SK-N-SH (cell line): ENCODE measurements at regions not wholly inside any gene's neighbourhood (a gene's known extent, or its start where the extent isn't known, plus 50 kb on each side); places are given as distances from the start of the nearest gene placed in this dataset.

Experiments used
- CTCF ChIA-PET: fragments of 300-600, 350-600 bp; formaldehyde crosslinking; extraction: SDS; loops from one replicate; lab custom pipeline; 2021; lab: Yijun Ruan, JAX
- POLR2A ChIA-PET: fragments of 350-600 bp; sonication (Branson Sonifier 250); formaldehyde crosslinking; extraction: SDS; loops from one replicate; lab custom pipeline; 2020; ENCODE audit warnings: antibody characterized with exemption, inconsistent platforms; lab: Yijun Ruan, JAX
- DNase-seq: peaks from one replicate; pipeline ENCODE4 v3.0.0; 2012
- H2AFZ ChIP-seq: fragments of 200-600 bp; sonication (generic); 2 replicates; pipeline ENCODE4 v1.8.1; 2016; ENCODE audit warnings: antibody characterized with exemption, mild to moderate bottlenecking, low read depth
- H3F3A ChIP-seq: fragments of 200-600 bp; sonication (generic); replicated peaks from 2 replicates; pipeline ENCODE3; 2016; ENCODE audit warnings: antibody characterized with exemption, mild to moderate bottlenecking; ENCODE audit not compliant: insufficient read depth
- H3K27ac ChIP-seq, 2 experiments: fragments of 200-500 bp in 1 of 2; fragments of 200-600 bp in 1 of 2; sonication (Bioruptor generic) in 1 of 2; sonication (generic), shearing (Covaris generic) in 1 of 2; 2 replicates each; pipeline versions ENCODE4 v1.5.1 to v1.6.1; 2014 to 2016; ENCODE audit warnings: low read depth in 2 of 2, inconsistent platforms in 1 of 2, low read length in 1 of 2, mild to moderate bottlenecking in 1 of 2, mixed read lengths in 1 of 2
- H3K27me3 ChIP-seq: fragments of 200-600 bp; sonication (generic), shearing (Covaris generic); 2 replicates; pipeline ENCODE4 v1.6.1; 2016; ENCODE audit warnings: mixed run types; ENCODE audit not compliant: insufficient read depth
- H3K36me3 ChIP-seq, 2 experiments: fragments of 200-500 bp in 1 of 2; fragments of 200-600 bp in 1 of 2; sonication (Bioruptor generic) in 1 of 2; sonication (generic) in 1 of 2; replicated peaks in 1 of 2; 2 replicates each; pipeline versions ENCODE3 to v1.5.1; 2014 to 2016; ENCODE audit warnings: low read length in 1 of 2, mild to moderate bottlenecking in 1 of 2; ENCODE audit not compliant: insufficient read depth in 2 of 2, control insufficient read depth in 1 of 2
- H3K4me1 ChIP-seq, 2 experiments: fragments of 200-500 bp in 1 of 2; fragments of 200-600 bp in 1 of 2; sonication (Bioruptor generic) in 1 of 2; sonication (generic), shearing (Covaris generic) in 1 of 2; 2 replicates each; pipeline versions ENCODE4 v1.5.1 to v1.6.1; 2014 to 2016; ENCODE audit warnings: low read depth in 1 of 2, low read length in 1 of 2, mixed run types in 1 of 2; ENCODE audit not compliant: insufficient read depth in 2 of 2, control insufficient read depth in 1 of 2
- H3K4me2 ChIP-seq: fragments of 200-600 bp; sonication (generic), shearing (Covaris generic); 2 replicates; pipeline ENCODE4 v1.6.1; 2017; ENCODE audit warnings: mixed run types
- H3K4me3 ChIP-seq, 2 experiments: fragments of 200-500 bp in 1 of 2; fragments of 200-600 bp in 1 of 2; sonication (Bioruptor generic) in 1 of 2; sonication (generic), shearing (Covaris generic) in 1 of 2; 2 replicates each; pipeline versions ENCODE4 v1.5.1 to v1.8.1; 2014 to 2016; ENCODE audit warnings: low read depth in 2 of 2, inconsistent platforms in 1 of 2, low read length in 1 of 2, mild to moderate bottlenecking in 1 of 2, mixed read lengths in 1 of 2, moderate library complexity in 1 of 2
- H3K79me2 ChIP-seq: fragments of 200-600 bp; sonication (generic); 2 replicates; pipeline ENCODE4 v1.8.1; 2017; ENCODE audit warnings: mild to moderate bottlenecking; ENCODE audit not compliant: insufficient read depth
- H3K9ac ChIP-seq: fragments of 200-600 bp; sonication (generic); 2 replicates; pipeline ENCODE4 v1.6.1; 2017; ENCODE audit warnings: mixed run types
- H3K9me2 ChIP-seq: fragments of 200-600 bp; sonication (generic); 2 replicates; pipeline ENCODE4 v1.6.1; 2017; ENCODE audit warnings: mixed run types
- H3K9me3 ChIP-seq: fragments of 200-600 bp; sonication (generic); 2 replicates; pipeline ENCODE4 v1.6.1; 2017; ENCODE audit warnings: mixed run types, mild to moderate bottlenecking, moderate library complexity
- H4K20me1 ChIP-seq: fragments of 200-600 bp; sonication (generic); 2 replicates; pipeline ENCODE4 v1.6.1; 2017; ENCODE audit warnings: mild to moderate bottlenecking, mixed run types; ENCODE audit not compliant: insufficient read depth
- EP300 ChIP-seq, 2 experiments: IDR thresholded peaks; 2 replicates each; pipeline versions ENCODE4 v1.4.0 to v1.6.1; 2012; ENCODE audit warnings: borderline replicate concordance in 1 of 2, low read depth in 1 of 2, low read length in 1 of 2
- FOXJ3 ChIP-seq: sonication (generic); formaldehyde crosslinking; IDR thresholded peaks from 2 replicates; pipeline ENCODE4 v1.5.1; 2020; ENCODE audit warnings: mild to moderate bottlenecking, missing genetic modification reagents
- FOXM1 ChIP-seq: IDR thresholded peaks from 2 replicates; pipeline ENCODE4 v1.4.0; 2012; ENCODE audit warnings: low read depth, mild to moderate bottlenecking
- MEF2A ChIP-seq: IDR thresholded peaks from 2 replicates; pipeline ENCODE4 v1.4.0; 2012; ENCODE audit warnings: low read depth, borderline replicate concordance
- MXI1 ChIP-seq: IDR thresholded peaks from 2 replicates; pipeline ENCODE4 v1.6.1; 2012; ENCODE audit warnings: mild to moderate bottlenecking, low read depth, low read length, improper control_type of control experiment
- NFIC ChIP-seq: IDR thresholded peaks from 2 replicates; pipeline ENCODE4 v1.4.0; 2012; ENCODE audit warnings: borderline replicate concordance
- NRF1 ChIP-seq: IDR thresholded peaks from 2 replicates; pipeline ENCODE4 v1.6.1; 2012; ENCODE audit warnings: low read depth, mild to moderate bottlenecking, low read length
- POLR2AphosphoS5 ChIP-seq: IDR thresholded peaks from 2 replicates; pipeline ENCODE4 v1.6.1; 2012; ENCODE audit warnings: low read depth, low read length
- RCOR1 ChIP-seq: fragments of 150-350 bp; IDR thresholded peaks from 2 replicates; pipeline ENCODE4 v1.6.1; 2017; ENCODE audit warnings: antibody characterized with exemption, low read length
- RFX5 ChIP-seq: IDR thresholded peaks from 2 replicates; pipeline ENCODE4 v1.6.1; 2012; ENCODE audit warnings: mild to moderate bottlenecking, improper control_type of control experiment, low read length
- TEAD4 ChIP-seq: IDR thresholded peaks from 2 replicates; pipeline ENCODE4 v1.4.0; 2012; ENCODE audit warnings: mild to moderate bottlenecking, borderline replicate concordance; ENCODE audit not compliant: insufficient read depth
- YY1 ChIP-seq: IDR thresholded peaks from 2 replicates; pipeline ENCODE4 v1.4.0; 2012; ENCODE audit warnings: low read depth, mild to moderate bottlenecking
- WGBS: methylation state at CpG from one replicate; pipeline ENCODE4 v1.1.6; 2017; ENCODE audit warnings: low lambda C conversion rate; 5-methylcytosine and 5-hydroxymethylcytosine counted together
- TF ChIP-seq, protein P1 (sequence below): fragments of 150-350 bp; IDR thresholded peaks from 2 replicates; pipeline ENCODE4 v1.6.1; 2017; ENCODE audit warnings: antibody characterized with exemption, low read length, low read depth, borderline replicate concordance
- TF ChIP-seq, protein P2 (sequence below): IDR thresholded peaks from 2 replicates; pipeline ENCODE4 v1.6.1; 2012; ENCODE audit warnings: mild to moderate bottlenecking, low read depth, low read length, moderate library complexity
- TF ChIP-seq, protein P3 (sequence below): IDR thresholded peaks from 2 replicates; pipeline ENCODE4 v1.4.0; 2012; ENCODE audit warnings: low read depth, borderline replicate concordance

DNA sequence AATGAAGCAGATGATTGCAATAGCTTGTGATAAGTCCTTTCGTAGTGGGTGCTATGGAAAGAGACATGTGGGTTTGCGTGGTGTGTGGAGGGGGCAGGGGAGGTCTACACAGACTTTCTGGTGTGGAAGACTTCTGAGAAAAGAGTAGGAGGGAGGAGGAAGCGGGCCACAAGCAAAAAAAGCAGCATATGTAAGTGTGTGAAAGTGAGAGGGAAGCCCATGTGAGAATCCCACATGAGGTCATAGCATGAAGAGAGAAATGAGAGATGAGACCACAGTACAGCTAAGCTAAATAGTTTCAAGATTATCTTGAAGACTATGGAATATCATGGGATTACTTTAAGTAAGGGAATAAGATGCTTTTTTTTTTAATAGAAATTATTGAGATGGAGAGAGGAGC is 2039.9 kb upstream of the TENM3 start:
- H3K9me2 ChIP-seq: no peaks in the 10 kb centered on the region
- 0% methylated on average over 3 of the region's 3 CpGs for WGBS
- TF ChIP-seq NFIC (no peak), RCOR1 (no peak), MXI1 (no peak), YY1 (no peak), MEF2A (no peak), FOXJ3 (CRISPR knock-in tag) (no peak), NRF1 (no peak)
- TF ChIP-seq, protein P1, sequence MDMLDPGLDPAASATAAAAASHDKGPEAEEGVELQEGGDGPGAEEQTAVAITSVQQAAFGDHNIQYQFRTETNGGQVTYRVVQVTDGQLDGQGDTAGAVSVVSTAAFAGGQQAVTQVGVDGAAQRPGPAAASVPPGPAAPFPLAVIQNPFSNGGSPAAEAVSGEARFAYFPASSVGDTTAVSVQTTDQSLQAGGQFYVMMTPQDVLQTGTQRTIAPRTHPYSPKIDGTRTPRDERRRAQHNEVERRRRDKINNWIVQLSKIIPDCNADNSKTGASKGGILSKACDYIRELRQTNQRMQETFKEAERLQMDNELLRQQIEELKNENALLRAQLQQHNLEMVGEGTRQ: no peak
- TF ChIP-seq, protein P2, sequence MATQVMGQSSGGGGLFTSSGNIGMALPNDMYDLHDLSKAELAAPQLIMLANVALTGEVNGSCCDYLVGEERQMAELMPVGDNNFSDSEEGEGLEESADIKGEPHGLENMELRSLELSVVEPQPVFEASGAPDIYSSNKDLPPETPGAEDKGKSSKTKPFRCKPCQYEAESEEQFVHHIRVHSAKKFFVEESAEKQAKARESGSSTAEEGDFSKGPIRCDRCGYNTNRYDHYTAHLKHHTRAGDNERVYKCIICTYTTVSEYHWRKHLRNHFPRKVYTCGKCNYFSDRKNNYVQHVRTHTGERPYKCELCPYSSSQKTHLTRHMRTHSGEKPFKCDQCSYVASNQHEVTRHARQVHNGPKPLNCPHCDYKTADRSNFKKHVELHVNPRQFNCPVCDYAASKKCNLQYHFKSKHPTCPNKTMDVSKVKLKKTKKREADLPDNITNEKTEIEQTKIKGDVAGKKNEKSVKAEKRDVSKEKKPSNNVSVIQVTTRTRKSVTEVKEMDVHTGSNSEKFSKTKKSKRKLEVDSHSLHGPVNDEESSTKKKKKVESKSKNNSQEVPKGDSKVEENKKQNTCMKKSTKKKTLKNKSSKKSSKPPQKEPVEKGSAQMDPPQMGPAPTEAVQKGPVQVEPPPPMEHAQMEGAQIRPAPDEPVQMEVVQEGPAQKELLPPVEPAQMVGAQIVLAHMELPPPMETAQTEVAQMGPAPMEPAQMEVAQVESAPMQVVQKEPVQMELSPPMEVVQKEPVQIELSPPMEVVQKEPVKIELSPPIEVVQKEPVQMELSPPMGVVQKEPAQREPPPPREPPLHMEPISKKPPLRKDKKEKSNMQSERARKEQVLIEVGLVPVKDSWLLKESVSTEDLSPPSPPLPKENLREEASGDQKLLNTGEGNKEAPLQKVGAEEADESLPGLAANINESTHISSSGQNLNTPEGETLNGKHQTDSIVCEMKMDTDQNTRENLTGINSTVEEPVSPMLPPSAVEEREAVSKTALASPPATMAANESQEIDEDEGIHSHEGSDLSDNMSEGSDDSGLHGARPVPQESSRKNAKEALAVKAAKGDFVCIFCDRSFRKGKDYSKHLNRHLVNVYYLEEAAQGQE: no peak
- TF ChIP-seq, protein P3, sequence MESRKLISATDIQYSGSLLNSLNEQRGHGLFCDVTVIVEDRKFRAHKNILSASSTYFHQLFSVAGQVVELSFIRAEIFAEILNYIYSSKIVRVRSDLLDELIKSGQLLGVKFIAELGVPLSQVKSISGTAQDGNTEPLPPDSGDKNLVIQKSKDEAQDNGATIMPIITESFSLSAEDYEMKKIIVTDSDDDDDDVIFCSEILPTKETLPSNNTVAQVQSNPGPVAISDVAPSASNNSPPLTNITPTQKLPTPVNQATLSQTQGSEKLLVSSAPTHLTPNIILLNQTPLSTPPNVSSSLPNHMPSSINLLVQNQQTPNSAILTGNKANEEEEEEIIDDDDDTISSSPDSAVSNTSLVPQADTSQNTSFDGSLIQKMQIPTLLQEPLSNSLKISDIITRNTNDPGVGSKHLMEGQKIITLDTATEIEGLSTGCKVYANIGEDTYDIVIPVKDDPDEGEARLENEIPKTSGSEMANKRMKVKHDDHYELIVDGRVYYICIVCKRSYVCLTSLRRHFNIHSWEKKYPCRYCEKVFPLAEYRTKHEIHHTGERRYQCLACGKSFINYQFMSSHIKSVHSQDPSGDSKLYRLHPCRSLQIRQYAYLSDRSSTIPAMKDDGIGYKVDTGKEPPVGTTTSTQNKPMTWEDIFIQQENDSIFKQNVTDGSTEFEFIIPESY: no peak
- POLR2A ChIA-PET: no interaction called here
- H3K27ac ChIP-seq: no peak overlapping the region
- H3K9me3 ChIP-seq: no peaks in the 10 kb centered on the region
- no peaks in the 10 kb centered on the region for H4K20me1 ChIP-seq
- no peaks in the 10 kb centered on the region for H3K27me3 ChIP-seq
- no peak for DNase-seq
- CTCF ChIA-PET: no interaction called here
- H3K4me1 ChIP-seq: no peaks in the 10 kb centered on the region
- H3K4me2 ChIP-seq: no peak overlapping the region
- no peak overlapping the region for H3K9ac ChIP-seq
- no peaks in the 10 kb centered on the region for H3F3A ChIP-seq
- no peaks in the 10 kb centered on the region for H3K79me2 ChIP-seq
- H2AFZ ChIP-seq: no peak overlapping the region
- H3K36me3 ChIP-seq: no peaks in the 10 kb centered on the region
- H3K4me3 ChIP-seq: no peak overlapping the region

DNA sequence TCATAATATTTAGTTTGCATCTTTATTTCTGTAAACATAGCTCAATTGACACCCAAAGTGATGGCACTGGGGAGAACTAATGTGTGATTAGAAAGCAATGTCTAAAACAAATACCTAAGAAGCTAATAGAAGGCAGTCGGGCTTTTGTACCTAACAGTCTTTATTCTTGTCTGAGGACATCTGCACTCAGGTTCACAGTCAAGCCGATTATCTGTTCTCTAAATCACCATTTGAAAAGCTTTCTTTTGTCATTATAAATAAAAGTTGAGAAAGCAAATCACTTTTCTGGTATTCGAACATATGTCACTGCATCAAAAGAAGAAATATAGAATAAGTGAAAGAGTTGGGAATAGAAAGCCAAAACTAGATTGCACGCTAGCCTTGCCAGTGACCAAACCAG is 2037.9 kb upstream of the TENM3 start:
- no peak overlapping the region for H3K4me2 ChIP-seq
- no peak overlapping the region for H3K27ac ChIP-seq
- no peak overlapping the region for H3K9ac ChIP-seq
- H3K36me3 ChIP-seq: no peaks in the 10 kb centered on the region
- H2AFZ ChIP-seq: no peak overlapping the region
- no peaks in the 10 kb centered on the region for H3F3A ChIP-seq
- H3K79me2 ChIP-seq: no peaks in the 10 kb centered on the region
- no peaks in the 10 kb centered on the region for H4K20me1 ChIP-seq
- H3K27me3 ChIP-seq: no peaks in the 10 kb centered on the region
- no peak overlapping the region for H3K4me3 ChIP-seq
- ChIA-PET CTCF (no interaction called here), POLR2A (no interaction called here)
- H3K9me3 ChIP-seq: no peaks in the 10 kb centered on the region
- 6% methylated on average over 4 of the region's 4 CpGs for WGBS
- no peaks in the 10 kb centered on the region for H3K9me2 ChIP-seq
- no peak for DNase-seq
- no peaks in the 10 kb centered on the region for H3K4me1 ChIP-seq
- TF ChIP-seq, protein P2: no peak
- TF ChIP-seq EP300 (IDR thresholded peaks at IDR 0.05; ENCODE audit: borderline replicate concordance in 1 of 2, low read depth in 1 of 2, low read length in 1 of 2) (no peak), RCOR1 (no peak), POLR2AphosphoS5 (no peak), RFX5 (no peak), FOXM1 (no peak), TEAD4 (no peak)
- TF ChIP-seq, protein P3: no peak
